ENCODE measurements at regions not wholly inside any gene's neighbourhood (a gene's known extent, or its start where the extent isn't known, plus 50 kb on each side); places are given as distances from the start of the nearest gene placed in this dataset.
A peak's percentile ranks its signal among the peaks of the same experiment; 100 is the strongest.

DNA sequence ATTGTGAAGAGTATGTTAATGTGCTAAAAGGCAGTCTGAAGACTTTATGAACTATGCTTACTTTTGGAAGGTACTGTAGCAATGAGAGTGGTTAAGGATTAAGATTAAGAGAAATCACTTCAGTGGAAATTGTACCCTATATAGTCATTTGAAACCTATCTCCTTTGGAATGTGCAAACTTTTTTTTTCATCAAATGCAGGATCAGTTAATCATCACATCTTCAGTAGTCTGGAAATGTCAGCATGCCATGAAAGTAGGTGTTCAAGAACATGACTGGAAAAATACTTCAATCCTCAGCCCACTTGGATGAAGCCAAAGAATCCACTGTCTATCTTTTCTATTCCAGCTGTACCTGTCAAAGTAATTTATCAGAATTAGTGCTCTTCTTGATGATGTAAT, 157.8 kb upstream of the TMEM161B start:
- no peaks in the 10 kb centered on the region for H3K36me3 ChIP-seq (ENCODE audit: low read depth)
- H3K27ac ChIP-seq (ENCODE audit: poor library complexity, severe bottlenecking), result no peak overlapping the region
- no peak overlapping the region for H3K4me3 ChIP-seq (ENCODE audit: severe bottlenecking)
- ATAC-seq (ENCODE audit: low read depth) (no peak), DNase-seq (ENCODE audit: low spot score) (no peak)
- H3K9me3 ChIP-seq (ENCODE audit: severe bottlenecking), result no peaks in the 10 kb centered on the region
- H3K4me1 ChIP-seq (ENCODE audit: insufficient read depth, poor library complexity, severe bottlenecking), result no peaks in the 10 kb centered on the region
- H3K27me3 ChIP-seq (ENCODE audit: insufficient read depth, poor library complexity, severe bottlenecking), result no peaks in the 10 kb centered on the region
- TF ChIP-seq, protein P1, sequence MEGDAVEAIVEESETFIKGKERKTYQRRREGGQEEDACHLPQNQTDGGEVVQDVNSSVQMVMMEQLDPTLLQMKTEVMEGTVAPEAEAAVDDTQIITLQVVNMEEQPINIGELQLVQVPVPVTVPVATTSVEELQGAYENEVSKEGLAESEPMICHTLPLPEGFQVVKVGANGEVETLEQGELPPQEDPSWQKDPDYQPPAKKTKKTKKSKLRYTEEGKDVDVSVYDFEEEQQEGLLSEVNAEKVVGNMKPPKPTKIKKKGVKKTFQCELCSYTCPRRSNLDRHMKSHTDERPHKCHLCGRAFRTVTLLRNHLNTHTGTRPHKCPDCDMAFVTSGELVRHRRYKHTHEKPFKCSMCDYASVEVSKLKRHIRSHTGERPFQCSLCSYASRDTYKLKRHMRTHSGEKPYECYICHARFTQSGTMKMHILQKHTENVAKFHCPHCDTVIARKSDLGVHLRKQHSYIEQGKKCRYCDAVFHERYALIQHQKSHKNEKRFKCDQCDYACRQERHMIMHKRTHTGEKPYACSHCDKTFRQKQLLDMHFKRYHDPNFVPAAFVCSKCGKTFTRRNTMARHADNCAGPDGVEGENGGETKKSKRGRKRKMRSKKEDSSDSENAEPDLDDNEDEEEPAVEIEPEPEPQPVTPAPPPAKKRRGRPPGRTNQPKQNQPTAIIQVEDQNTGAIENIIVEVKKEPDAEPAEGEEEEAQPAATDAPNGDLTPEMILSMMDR (IDR thresholded peaks at IDR 0.05; ENCODE audit: poor library complexity, severe bottlenecking), result no peak

DNA sequence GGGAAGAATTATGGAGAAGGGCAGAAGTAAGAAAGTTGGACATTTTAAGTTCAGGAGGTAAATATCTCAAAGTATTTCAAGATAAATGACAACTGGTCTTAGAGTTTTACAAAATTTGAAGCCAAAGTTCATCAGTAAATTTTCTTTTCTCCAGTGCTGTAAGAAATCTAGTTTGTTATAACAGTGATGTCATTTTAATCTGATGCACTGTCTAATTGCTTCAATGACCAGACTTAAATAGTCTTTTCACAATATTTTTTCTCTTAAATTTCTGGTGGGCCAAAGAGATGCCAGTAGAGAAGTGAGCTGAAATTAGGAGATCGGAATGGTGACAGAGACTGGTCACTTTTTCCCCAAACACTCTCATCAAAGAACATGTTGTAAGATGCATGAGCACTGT, 156.5 kb upstream of the TMEM161B start:
- no peak for DNase-seq (ENCODE audit: low spot score)
- Histone ChIP-seq H3K4me1 (ENCODE audit: insufficient read depth, poor library complexity, severe bottlenecking) (no peaks in the 10 kb centered on the region), H3K27me3 (ENCODE audit: insufficient read depth, poor library complexity, severe bottlenecking) (no peaks in the 10 kb centered on the region), H3K27ac (ENCODE audit: poor library complexity, severe bottlenecking) (no peak overlapping the region), H3K4me3 (ENCODE audit: severe bottlenecking) (no peak overlapping the region), H3K9me3 (ENCODE audit: severe bottlenecking) (no peaks in the 10 kb centered on the region), H3K36me3 (ENCODE audit: low read depth) (no peaks in the 10 kb centered on the region)
- no peak for ATAC-seq (ENCODE audit: low read depth)
- TF ChIP-seq, protein P1 (IDR thresholded peaks at IDR 0.05; ENCODE audit: poor library complexity, severe bottlenecking), result no peak

DNA sequence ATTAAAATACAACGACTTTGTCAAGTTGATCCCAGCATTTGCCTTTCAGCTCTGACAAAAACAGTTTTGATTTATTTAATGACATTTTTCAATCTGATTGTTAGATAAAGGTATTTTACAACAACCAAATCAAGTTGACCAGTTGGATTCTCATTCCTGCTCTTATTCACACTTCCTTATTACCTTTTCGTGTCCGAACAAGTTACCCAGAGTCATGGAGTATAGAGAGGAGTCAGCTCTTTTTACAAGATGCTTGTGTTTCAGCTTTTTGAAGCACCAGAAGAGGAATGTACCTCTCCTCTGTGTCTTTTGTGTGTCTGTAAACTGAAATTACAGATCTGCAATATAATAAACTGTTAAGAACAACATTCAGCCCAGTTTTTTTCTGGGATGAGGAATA, 151.3 kb upstream of the TMEM161B start:
- Histone ChIP-seq H3K4me1 (ENCODE audit: insufficient read depth, poor library complexity, severe bottlenecking) (no peaks in the 10 kb centered on the region), H3K9me3 (ENCODE audit: severe bottlenecking) (no peaks in the 10 kb centered on the region), H3K36me3 (ENCODE audit: low read depth) (no peaks in the 10 kb centered on the region), H3K27ac (ENCODE audit: poor library complexity, severe bottlenecking) (no peak overlapping the region), H3K4me3 (ENCODE audit: severe bottlenecking) (no peak overlapping the region), H3K27me3 (ENCODE audit: insufficient read depth, poor library complexity, severe bottlenecking) (no peaks in the 10 kb centered on the region)
- ATAC-seq (ENCODE audit: low read depth) (peak; percentile 60; the same call in 1 of the 3 replicates), DNase-seq (ENCODE audit: low spot score) (no peak)
- TF ChIP-seq, protein P1 (IDR thresholded peaks at IDR 0.05; ENCODE audit: poor library complexity, severe bottlenecking), result no peak

DNA sequence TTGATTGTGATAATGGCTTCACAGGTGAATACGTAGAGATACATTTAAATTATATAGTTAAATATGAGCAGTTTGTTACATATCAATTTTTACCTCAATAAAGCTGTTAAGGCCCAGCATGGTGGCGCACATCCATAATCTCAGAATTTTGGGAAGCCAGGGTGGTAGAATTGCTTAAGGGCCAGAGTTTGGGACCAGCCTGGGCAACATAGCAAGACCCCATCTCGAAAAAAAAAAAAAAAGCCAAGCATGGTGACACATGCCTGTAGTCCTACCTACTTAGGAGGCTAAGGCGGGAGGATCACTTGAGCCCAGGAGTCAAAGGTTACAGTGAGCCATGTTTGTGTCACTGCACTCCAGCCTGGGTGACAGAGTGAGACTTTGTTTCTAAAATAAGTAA, 138.7 kb upstream of the TMEM161B start:
- DNase-seq (ENCODE audit: low spot score) (no peak), ATAC-seq (ENCODE audit: low read depth) (no peak)
- Histone ChIP-seq H3K9me3 (ENCODE audit: severe bottlenecking) (no peaks in the 10 kb centered on the region), H3K4me3 (ENCODE audit: severe bottlenecking) (no peak overlapping the region), H3K4me1 (ENCODE audit: insufficient read depth, poor library complexity, severe bottlenecking) (no peaks in the 10 kb centered on the region), H3K36me3 (ENCODE audit: low read depth) (no peaks in the 10 kb centered on the region), H3K27me3 (ENCODE audit: insufficient read depth, poor library complexity, severe bottlenecking) (peaks cover 3% of the 10 kb centered on the region), H3K27ac (ENCODE audit: poor library complexity, severe bottlenecking) (no peak overlapping the region)
- TF ChIP-seq, protein P1 (IDR thresholded peaks at IDR 0.05; ENCODE audit: poor library complexity, severe bottlenecking), result no peak

DNA sequence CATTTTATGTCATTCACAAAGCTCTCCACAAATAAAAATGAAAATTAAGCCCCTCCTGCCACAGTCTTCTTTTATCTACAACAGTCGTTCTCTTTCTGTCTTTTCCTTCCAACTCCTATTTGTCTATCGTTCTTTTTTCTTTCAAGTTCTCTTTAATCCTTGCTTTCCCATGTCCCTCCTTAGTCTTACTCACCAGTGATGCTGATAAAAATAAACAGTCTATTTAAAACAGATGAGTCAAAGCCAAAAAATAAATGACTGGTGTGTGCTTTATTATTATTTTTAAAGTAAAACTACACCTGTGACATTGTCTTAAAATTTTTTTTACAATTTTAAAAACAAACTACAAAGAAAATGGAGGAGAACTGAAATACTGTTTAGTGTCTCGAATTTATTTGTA, 137.1 kb upstream of the TMEM161B start:
- TF ChIP-seq, protein P1 (IDR thresholded peaks at IDR 0.05; ENCODE audit: poor library complexity, severe bottlenecking), result no peak
- Histone ChIP-seq H3K36me3 (ENCODE audit: low read depth) (no peaks in the 10 kb centered on the region), H3K9me3 (ENCODE audit: severe bottlenecking) (no peaks in the 10 kb centered on the region), H3K4me3 (ENCODE audit: severe bottlenecking) (no peak overlapping the region), H3K27me3 (ENCODE audit: insufficient read depth, poor library complexity, severe bottlenecking) (peaks cover 3% of the 10 kb centered on the region), H3K27ac (ENCODE audit: poor library complexity, severe bottlenecking) (no peak overlapping the region), H3K4me1 (ENCODE audit: insufficient read depth, poor library complexity, severe bottlenecking) (no peaks in the 10 kb centered on the region)
- no peak for DNase-seq (ENCODE audit: low spot score)
- no peak for ATAC-seq (ENCODE audit: low read depth)

All from RWPE2 (cell line).